ENCODE measurements at regions not wholly inside any gene's neighbourhood (a gene's known extent, or its start where the extent isn't known, plus 50 kb on each side); places are given as distances from the start of the nearest gene placed in this dataset.

- DNase-seq, result no peak
Measured at GRCh38 chr22:20654343-20655208, 119.3 kb upstream of the SERPIND1 start.

GRCh38 chr22:20655623-20656022, 118.3 kb upstream of the SERPIND1 start:
- DNase-seq, result no peak

- no peak for DNase-seq
Measured at GRCh38 chr22:20656516-20656901, 117.4 kb upstream of the SERPIND1 start.

GRCh38 chr22:20656902-20657836, 116.7 kb upstream of the SERPIND1 start:
- DNase-seq, result no peak
